ENCODE measurements at regions not wholly inside any gene's neighbourhood (a gene's known extent, or its start where the extent isn't known, plus 50 kb on each side); places are given as distances from the start of the nearest gene placed in this dataset.

GRCh38 chr10:131450216-131450765 lies 138.8 kb upstream of the TCERG1L start:
- no peaks in the 10 kb centered on the region for H3K9me3 ChIP-seq (ENCODE audit: control insufficient read depth, low read depth, low read length)
- H2AFZ ChIP-seq (ENCODE audit: low read length) = no peak overlapping the region
- H3K27ac ChIP-seq (ENCODE audit: insufficient read length, low read depth, low read length) = no peak overlapping the region
- no peak overlapping the region for H4K8ac ChIP-seq (replicated peaks; ENCODE audit: insufficient read length, low read depth, low read length)
- H2BK120ac ChIP-seq (ENCODE audit: low read depth, low read length, poor library complexity, severe bottlenecking) = no peak overlapping the region
- H3K4me1 ChIP-seq (ENCODE audit: insufficient read depth, low read length) = peaks cover 3% of the 10 kb centered on the region; the same call in 1 of the 2 replicates
- H3K4ac ChIP-seq (ENCODE audit: low read depth, low read length) = no peak overlapping the region
- Mint-ChIP-seq H3K4me1 (peaks cover 14 to 22% of the 10 kb centered on the region in 2 experiments), H3K36me3 (ENCODE audit: insufficient read depth in 1 of 3, low read depth in 3 of 3) (no peaks in the 10 kb centered on the region; a peak in 1 of 7 replicates), H3K27me3 (ENCODE audit: low read depth) (peaks cover 6% of the 10 kb centered on the region), H3K4me3 (no peak overlapping the region), H3K9me3 (no peaks in the 10 kb centered on the region), H3K27ac (no peak overlapping the region)
- no peaks in the 10 kb centered on the region for H3K27me3 ChIP-seq (ENCODE audit: insufficient read depth, low read length)
- no peak overlapping the region for H3T11ph ChIP-seq (ENCODE audit: low read length)
- H3K18ac ChIP-seq (ENCODE audit: insufficient read length, low read depth, low read length) = no peak overlapping the region
- H2BK20ac ChIP-seq (ENCODE audit: low read depth, low read length, poor library complexity, severe bottlenecking) = no peak overlapping the region
- H4K91ac ChIP-seq (ENCODE audit: insufficient read length, low read depth, low read length) = no peak overlapping the region
- TF ChIP-seq, protein P1, sequence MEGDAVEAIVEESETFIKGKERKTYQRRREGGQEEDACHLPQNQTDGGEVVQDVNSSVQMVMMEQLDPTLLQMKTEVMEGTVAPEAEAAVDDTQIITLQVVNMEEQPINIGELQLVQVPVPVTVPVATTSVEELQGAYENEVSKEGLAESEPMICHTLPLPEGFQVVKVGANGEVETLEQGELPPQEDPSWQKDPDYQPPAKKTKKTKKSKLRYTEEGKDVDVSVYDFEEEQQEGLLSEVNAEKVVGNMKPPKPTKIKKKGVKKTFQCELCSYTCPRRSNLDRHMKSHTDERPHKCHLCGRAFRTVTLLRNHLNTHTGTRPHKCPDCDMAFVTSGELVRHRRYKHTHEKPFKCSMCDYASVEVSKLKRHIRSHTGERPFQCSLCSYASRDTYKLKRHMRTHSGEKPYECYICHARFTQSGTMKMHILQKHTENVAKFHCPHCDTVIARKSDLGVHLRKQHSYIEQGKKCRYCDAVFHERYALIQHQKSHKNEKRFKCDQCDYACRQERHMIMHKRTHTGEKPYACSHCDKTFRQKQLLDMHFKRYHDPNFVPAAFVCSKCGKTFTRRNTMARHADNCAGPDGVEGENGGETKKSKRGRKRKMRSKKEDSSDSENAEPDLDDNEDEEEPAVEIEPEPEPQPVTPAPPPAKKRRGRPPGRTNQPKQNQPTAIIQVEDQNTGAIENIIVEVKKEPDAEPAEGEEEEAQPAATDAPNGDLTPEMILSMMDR (conservative IDR thresholded peaks at IDR 0.05) = no peak
- no peaks in the 10 kb centered on the region for H4K20me1 ChIP-seq (ENCODE audit: control insufficient read depth, insufficient read depth, insufficient read length)
- no peak overlapping the region for H3K14ac ChIP-seq (ENCODE audit: insufficient read depth, low read length)
- no peak overlapping the region for H2AK5ac ChIP-seq (ENCODE audit: insufficient read length, low read length)
- H3K79me1 ChIP-seq (ENCODE audit: insufficient read depth, low read depth, low read length, poor library complexity, severe bottlenecking) = no peaks in the 10 kb centered on the region
- no peak overlapping the region for H2BK5ac ChIP-seq (ENCODE audit: insufficient read length, low read length)
- no peak overlapping the region for H2BK15ac ChIP-seq (ENCODE audit: low read depth, low read length)
- DNase-seq = no peak
- no peak overlapping the region for H3K56ac ChIP-seq (ENCODE audit: insufficient read length, low read depth, low read length)
- H3K23me2 ChIP-seq (ENCODE audit: insufficient read length, low read depth, low read length, poor library complexity, severe bottlenecking) = no peaks in the 10 kb centered on the region
- H3K4me2 ChIP-seq (ENCODE audit: insufficient read depth, insufficient read length, low read length) = no peak overlapping the region
- H3K23ac ChIP-seq (ENCODE audit: insufficient read length, low read depth, low read length) = no peak overlapping the region
- H3K79me2 ChIP-seq (ENCODE audit: insufficient read depth, low read length) = no peaks in the 10 kb centered on the region
- H3K9ac ChIP-seq (ENCODE audit: extremely low read depth, insufficient read length, low read length) = no peak overlapping the region
- WGBS (ENCODE audit: extremely low coverage, insufficient read length, low lambda C conversion rate) = no CpG with 5 or more reads among the region's 7 CpGs
- H2BK12ac ChIP-seq (ENCODE audit: insufficient read length, low read depth, low read length) = no peak overlapping the region
- H4K5ac ChIP-seq (ENCODE audit: insufficient read length, low read depth, low read length) = no peak overlapping the region
